ENCODE measurements at regions not wholly inside any gene's neighbourhood (a gene's known extent, or its start where the extent isn't known, plus 50 kb on each side); places are given as distances from the start of the nearest gene placed in this dataset.

DNA sequence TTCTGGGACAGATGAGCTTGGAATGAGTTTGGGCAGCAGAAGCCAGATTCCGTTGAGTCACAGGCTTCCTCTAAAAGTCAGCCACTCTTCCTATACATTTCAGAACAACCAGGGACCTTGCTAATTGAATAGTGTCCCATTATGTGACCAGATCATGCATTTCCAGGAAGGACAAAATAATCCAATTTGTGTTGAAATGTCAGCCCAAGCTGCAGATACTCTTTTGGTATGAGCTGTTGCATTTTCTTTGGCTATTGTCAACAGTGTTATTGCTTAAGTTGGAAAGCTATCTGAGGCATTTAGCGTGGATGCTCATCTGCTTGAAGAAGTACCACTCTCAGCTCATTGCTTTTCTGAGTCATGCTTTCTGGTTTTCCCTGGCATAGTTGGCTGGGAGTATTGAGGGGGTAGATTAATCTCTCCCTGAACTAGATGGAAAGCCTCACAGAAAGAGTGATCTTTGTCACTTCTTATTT lies 223.7 kb upstream of the HABP2 start:
- no peak for DNase-seq

DNA sequence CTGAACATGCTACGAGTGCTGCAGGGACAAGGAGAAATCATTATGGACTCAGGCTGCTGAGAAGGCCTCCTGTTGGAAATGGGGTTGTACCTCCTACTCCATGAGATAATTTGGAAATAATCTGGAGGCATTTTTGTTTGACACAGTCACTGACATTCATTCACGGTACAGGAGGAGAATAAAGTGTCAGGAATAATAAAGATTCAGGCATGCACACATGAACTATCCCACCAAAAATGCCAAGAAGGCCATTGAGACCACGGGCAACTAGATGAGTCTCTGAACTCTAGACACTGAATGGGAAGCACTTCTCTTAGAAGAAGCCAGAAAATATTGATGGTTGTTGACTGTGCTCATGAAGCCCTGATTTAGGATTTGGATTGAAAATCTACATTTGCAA lies 220.9 kb upstream of the HABP2 start:
- DNase-seq = no peak

DNA sequence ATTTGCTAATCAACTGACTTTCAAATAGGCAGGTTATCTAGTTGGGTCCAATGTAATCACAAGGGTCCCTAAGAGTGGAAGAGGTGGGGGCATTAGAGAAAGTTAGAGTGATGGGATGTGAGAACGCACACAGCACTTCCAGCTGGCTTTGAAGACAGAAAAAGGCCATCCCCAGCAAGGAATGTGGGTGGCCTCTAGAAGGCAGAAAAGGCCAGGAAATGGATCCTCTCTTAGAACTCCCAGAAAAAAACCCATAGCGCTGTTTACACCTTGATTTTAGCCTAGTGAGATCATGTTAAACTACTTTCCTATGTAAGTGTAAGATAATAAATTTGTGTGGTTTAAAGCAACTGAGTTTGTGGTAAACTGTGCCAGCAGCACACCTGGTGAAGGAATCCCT lies 219.5 kb upstream of the HABP2 start:
- no peak for DNase-seq

DNA sequence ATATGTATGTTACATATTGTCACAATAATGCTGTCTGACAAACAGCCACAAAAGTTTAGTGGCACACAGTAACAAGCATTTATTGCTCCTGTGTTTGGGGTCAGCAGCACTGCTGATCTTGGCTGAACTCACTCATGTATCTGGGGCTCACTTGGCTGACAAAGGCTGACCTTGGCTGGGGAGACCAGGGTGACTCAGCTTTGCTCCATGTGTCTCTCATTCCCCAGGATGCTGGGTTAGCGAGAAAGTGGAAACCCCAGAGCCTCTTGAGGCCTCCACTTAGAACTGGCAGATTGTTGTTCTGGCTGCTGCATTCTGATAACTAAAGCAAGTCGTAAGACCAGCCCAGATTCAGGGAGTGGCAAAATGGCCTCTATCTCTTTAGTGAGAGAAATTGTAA lies 217.3 kb upstream of the HABP2 start:
- no peak for DNase-seq

DNA sequence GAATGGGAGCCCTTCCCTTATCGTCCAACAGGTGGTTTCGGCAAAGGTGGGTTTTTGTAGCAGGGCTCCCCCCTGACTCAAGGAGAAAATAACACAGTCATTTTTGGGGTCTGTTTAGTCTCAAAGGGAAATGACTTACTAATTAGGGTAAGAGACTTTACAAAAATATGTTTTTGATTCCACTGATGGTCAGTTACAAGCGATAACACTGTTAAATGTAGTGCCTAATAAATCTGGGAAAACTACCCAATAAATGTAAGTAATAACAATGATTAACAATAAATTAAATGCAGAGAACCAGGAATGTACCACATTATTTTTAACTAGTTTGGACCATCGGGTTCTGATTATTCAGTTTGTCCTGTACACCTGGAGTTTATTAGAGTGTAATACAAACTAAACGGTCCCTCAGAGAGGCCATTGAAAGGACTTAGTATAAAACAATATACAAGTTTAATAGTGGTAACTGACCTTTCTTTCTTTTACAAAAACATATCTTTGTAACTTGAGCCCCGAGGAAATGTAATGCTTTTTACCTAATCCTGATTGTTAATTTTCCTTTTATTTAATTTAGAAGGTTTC lies 216.2 kb upstream of the HABP2 start:
- DNase-seq = no peak

DNA sequence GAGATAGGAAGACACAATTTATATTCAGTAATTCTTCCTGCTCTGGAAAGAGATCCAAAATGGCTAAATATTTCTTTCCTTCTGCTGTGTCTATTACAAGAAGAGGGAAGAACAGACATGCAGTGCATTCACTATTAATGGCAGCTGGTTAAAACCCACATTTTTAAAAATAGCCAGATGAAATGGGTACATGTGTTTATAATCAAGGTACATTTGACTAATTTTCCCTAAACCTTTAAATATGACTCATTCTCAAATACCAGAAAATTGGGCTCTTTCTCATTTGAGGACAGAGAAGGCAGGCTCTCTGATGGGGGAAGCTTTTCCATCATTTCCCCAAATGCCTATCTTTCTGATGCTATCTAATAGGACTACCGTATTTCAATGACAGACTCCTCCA lies 215.7 kb upstream of the HABP2 start:
- no peak for DNase-seq

DNA sequence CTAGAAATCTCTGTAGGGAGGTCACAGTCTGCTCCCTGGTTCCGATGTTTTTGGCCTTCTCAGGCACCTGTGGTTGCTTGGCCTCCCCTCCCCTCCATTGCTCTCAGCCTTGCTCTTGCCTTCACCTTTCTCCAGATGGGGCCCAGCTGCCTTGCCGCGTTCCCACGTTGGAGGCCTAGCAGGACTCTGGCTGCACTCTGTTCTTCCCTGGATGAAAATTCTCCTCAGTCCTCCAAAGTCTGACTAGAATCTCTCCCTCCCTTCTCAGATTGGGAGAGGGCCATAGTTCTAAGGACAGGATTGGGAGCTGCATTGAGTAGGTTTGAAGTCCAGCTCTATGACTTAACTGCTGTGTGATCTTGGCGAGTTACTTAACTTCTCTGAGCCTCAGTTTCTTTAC lies 213.7 kb upstream of the HABP2 start:
- no peak for DNase-seq

DNA sequence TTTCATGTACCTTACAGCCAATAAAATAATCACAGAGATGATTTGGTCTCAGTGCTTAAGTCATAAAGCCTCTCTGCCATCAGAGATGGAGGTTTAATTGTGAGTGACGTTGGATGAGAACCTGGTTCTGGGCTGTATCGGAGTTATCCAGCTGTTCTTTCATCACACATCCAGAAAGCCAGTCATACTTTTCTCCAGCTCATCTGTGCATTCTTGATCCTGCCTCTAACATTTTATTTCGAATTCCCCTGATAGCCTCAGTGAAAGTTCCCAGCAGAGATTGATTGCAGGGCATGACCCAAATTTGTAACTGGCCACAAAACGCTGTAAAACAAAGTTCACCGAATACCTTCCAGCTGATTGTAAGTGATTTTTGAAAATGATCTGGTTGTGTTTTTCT lies 212.6 kb upstream of the HABP2 start:
- DNase-seq = no peak

DNA sequence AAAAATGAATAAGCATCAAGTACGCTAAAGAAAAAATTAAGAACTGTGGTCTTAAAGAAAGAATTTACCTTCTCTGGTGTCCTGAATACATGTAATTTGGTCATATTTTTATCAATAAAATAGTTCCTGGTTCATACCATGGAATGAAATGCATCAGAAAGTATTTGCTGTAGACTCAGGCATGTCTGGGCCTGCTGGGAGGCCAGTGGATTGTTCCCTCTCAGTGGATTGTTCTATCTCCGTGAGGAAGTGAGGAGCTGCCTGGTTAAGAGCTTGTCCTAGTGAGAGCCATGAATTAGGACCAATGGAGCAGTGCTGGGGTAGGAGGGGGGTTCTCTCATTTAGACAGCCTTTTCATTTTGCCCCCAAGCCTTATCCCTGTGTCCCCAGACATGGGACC lies 211.7 kb upstream of the HABP2 start:
- DNase-seq = no peak

DNA sequence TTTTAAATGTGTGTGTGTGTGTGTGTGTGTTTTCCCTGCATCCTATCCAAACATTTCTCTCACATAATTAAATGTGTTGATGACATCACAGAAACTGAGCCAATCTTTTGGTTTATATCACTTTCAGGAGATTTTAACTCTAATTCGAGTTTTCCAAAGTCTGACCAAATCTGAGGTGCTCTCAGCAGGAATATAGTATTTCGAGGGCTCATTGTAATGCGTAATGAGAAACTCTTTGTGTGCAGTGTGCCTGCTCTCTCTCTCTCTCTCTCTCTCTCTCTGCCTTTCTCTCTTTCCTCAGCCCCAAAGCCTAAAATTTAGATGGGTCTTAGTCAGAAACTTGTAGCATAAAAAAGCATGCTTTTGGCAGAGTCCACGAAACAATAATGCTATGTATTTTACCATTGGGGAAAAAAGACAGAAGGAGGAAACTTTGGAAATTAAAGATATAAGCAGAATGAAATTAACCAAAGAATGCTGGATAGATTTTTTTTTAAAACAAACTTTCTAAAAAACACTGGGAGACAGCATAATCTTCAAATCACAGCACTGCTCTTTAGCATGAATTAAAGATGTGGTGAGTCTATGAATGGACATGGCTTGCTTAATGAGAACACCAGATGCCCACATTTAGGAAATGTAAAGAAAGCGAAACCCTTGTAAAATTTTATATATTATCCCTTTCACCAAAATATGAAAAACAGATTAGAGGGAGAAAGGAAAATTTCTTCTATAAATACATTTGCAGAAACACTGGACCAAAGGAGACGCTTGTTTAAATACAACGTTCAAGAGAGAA lies 206.8 kb upstream of the HABP2 start:
- DNase-seq = no peak

DNA sequence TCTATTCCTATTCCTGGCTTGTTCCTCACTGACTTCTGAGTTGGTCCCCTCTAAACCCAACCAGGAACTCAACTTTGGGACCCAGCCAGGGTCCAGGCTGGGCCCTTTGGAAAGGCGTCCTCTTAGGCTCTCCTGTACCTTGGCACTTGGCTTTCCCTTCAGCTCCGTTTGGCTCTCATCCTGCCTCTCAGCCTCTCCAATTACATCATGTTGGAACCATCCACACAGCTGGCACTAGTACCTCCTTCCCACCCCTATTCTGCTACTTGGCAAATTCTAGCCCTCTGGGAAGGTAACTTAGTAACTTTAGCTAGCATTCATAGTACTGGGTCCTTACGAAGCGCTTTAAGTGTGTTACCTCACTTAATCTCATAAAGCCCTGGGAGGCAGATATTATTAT lies 205.3 kb upstream of the HABP2 start:
- DNase-seq = peak; percentile 22

DNA sequence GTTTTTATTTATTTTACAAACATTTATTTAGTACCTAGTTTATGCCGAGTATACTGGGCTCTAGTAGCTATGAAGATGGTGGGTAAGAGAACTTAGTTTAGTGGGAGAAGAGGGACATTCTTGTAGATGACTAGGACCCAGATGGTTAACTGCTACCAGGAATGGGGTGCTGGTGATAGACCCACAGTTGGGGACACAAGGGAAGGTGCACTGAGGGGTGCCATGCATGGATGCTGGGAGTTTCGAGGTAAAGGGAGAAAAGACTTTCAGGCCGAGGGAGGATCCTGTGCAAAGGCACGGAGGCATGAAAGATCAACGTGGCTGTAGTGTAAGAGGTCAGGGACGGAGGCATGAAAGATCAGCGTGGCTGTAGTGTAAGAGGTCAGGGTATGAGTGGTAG lies 204.2 kb upstream of the HABP2 start:
- no peak for DNase-seq

DNA sequence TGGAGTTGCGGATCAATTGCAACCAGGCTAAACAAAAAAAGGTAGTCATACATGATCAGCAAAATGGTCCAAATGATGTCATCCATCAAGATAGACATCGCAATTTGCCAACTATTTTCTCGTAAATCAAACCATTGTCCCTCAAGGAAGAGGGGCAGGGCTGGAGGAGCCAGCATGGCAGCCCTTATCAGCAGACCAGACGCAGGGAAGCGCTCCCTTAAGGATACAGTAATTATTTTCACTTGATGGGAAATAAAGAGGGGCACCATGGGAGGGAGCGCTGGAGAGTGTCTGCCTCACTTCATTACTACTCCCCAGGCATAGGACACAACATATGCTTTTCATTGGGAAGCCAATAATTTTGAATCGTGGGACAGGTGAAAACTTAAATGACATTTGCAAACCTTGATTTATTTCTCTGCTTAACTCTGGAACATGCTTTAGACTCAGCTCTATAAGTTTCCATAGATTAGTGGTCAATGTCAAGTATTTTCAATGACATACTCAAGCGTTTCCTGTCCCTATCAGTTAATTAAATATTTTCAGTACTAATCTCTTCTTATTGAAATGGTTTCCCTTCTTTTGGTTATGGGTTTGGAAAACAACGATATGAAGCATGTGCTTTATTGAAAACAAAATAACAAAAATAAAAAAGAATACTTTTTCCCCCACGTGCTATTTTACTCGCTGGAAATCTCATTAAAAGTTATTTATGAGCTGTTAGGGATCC lies 202.4 kb upstream of the HABP2 start:
- DNase-seq = peak; percentile 30

DNA sequence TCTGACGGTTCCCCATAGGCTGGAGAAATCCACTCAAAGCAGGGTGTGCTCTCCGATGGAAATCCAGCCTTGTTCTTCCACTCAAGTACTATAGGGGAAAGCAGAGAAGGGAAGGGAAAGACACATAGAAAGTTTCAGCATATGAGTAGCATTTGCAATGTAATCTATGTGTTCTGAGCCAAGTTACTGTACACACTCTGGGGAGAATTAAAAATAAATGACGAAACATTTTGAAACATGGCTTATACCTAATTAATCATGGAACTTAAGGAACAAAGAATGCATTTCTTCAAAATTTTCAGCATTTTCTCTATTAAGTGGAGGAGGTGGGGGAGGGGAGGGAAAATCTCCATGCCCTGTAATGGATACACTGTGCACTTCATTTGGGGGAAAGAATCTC lies 198.1 kb upstream of the HABP2 start:
- DNase-seq = no peak

DNA sequence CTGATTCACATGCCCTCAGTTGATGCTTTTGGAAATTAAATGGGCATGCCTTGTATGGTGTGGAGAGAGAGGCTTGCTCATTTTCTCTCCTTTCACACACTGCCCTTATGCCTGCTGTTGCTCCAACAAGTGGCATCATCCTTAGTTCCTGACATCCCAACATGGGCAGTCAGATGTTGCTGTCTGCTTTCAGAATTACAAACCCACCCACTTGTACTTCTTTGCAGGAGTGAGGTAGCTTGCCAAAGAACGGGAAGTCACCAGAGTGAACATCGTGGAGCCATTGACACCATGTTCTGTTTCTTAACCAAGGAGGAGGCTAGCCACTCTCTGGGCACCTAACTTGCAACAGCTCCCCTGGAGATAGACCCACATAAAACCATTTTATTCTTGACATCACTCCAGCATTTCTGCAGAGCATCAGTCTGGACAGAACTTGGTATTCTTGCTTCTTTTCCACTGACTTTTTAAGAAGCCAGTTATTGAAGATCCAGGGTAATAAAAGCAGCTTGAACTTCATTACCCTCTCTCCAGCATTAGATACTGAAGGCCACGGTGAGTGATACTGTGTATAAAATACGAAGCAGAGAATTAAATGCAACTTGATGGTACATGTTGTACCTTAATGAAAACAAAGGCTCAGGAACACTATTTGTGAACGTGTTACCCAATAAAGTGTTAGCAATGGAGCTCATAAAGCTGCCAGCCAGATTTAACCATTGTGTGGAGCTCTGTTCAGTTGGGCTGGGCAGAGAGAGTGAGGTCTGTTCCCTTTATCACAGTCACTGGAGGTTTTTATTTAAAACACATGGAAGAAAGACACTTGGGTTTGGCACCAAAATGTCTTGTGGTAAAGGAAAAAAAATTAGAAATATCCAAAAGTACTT lies 195.8 kb upstream of the HABP2 start:
- DNase-seq = no peak

DNA sequence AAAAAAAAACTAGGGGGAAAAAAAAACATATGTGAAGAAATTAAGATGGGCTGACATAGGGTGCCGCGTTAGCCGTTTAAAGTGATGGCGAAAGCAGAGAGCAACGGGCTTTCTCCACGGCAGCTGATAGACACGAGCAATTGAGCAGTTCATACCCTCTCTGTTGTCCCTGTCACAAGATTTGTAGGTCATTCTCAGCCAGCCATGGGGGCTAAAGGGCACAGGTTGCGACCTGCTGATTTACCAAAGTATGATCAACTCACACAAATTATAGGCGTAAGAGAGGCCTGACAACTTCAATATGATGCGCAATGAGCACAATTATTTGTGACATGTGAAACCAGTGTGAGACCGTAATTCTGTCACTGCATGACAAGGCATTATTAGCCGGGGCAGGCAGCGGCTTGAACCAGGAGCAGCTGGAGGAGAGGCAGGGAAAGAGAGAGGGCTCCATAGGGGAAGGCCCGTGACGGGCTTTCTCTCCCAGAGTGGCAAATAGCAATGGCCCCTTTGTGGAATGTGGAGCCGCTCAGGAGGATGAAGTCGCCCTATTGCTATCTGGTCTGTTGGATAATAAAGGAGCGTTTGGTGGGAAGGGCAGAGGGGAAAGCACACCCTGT lies 195.1 kb upstream of the HABP2 start:
- DNase-seq = no peak

DNA sequence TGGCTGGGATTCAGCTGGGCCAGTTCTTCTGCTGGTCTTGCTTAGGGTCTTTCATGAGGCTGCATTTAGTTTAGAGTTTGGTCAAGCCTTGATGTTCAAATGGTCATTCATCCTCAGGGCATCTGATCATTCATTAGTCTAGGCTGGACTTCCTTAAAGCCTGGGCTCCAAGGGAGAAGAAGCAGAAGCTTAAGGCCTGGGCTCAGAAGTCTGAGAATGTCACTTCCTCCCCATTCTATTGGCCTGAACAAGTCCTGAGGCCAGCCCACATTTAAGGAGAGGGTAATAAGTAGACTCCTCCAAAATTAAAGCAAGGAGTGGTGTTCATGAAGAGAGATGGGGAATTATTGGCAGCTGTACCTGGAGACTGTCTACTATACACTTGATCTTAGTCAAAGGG lies 193.2 kb upstream of the HABP2 start:
- no peak for DNase-seq

DNA sequence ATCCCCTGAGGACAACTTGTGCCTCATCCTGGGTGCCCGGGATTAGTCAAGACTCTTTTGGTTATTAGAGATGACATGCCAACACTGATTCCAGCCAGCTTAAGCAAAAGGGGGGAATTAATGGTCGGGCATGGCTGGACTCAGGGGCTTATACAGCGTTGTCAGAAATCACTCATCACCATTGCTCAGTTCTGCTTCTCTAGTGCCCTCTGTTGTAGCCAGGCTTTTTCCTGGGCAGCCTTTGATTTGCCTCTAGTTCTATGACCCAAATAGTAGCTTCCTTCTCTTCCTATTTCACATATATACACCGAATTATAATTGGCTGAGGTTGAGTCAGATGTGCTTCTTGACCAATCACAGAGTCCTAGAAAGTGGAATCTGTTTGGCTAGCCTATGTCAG lies 192.0 kb upstream of the HABP2 start:
- peak; percentile 23 for DNase-seq

DNA sequence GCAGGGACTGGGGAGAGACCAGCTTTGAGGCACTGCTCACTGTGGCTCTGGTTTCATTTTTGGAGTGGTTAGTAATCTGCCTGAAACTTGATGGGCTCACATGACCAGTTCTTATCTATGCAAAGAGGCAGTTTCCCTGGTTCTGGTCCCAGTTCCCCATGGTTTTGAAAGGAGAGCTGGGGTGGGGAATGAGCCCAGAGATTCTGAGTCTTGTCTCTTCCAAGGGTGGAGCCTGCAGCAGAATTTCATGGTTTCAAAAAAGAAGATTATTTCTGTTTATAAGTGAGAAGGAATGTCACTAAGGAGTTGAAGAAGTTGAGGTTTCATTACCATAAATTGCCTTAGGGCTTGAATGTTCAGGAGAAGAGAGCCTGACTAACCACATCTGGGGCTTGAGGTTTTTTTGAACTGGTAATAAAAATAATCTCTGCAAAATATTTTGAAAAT lies 190.2 kb upstream of the HABP2 start:
- DNase-seq = no peak

DNA sequence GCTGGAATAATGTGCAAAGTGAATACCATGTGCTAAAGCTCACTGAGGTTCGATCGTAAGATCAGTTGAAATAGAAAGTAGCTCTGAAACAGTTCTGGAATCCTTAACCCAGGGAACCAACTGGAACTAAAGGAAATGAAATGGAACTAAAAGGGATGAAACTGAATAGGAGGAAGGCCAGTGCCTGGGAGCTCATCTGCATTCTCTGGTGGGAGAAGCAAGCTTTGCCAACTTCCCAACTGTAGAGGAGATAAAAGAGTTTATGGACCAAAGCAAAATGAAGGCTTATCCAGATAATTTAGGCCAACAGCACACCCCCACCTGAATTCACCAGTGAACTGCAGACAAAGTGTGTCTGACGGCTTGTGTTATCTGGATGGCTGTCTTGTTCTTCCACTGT lies 188.6 kb upstream of the HABP2 start:
- no peak for DNase-seq

DNA sequence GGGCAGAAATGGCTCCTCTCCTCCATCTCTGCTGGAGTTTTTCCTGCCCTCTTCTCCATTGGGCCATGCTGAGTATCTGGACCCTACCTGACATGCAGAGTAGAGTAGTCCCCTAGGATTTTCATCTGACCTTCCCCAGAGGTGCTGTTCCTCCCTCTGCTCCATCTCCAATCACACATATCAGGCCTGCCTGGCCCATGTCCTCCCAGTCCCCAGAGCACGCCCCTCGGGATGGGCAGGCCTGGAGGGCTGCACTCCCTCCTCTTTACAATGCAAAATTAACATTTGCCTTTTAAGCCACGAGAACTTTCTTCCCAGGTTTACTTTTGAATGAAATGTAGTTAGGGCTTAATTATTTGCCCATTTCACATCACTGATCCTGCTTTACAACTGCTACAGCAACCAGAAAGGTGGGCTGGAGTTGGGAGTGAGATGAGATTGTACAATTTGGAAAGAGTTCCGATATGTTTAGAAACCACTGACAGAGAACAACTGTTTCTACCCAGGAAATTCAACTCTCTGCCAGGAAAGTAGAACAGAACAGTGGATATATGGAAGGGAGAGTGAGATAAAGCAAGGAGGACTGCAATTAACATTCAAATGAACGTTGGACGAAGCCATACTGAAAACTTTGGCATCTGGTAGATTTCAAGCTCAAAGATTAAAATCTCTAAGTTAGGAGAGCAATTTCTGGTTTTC lies 184.0 kb upstream of the HABP2 start:
- no peak for DNase-seq

DNA sequence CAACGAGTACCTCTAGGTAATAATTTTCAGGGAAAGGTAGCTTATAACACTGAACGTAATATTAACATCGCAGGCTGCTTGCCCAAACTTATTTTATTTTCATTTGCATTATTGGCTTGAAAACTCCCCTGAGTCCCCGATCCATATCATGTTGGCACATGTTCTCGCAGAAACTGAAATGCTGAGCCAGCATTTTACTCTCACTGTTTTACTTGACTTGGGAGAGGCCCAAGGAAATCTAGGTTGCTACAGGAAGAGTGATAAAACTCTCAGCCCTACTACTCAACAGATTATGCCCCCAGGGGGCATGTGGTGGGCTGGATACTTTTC lies 183.5 kb upstream of the HABP2 start:
- no peak for DNase-seq
